ENCODE measurements at regions not wholly inside any gene's neighbourhood (a gene's known extent, or its start where the extent isn't known, plus 50 kb on each side); places are given as distances from the start of the nearest gene placed in this dataset.

DNA sequence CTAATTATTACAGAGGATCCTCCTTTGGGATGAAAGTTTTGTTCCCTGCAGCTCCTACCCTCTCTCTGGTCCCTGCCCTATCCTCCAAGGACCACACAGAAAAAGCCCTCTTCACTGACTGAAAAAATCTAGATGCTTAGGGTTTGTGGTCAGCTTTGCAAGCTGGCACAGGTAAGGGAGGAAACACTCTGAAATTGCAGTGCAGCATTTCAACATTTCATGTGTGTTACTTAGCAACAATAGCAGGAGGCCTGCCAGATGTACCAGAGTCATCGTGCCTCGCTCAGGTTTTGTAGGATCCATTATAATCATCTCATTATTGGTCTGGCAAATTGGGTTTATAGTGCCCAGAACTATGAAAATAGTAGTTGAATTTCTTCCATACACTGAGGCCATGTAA, 109.5 kb downstream of the PALM2AKAP2 start:
- no peak overlapping the region for H3K4me2 ChIP-seq (ENCODE audit: low read depth, low read length)
- no peaks in the 10 kb centered on the region for H3K79me2 ChIP-seq (ENCODE audit: insufficient read depth, low read length)
- ChIA-PET POLR2A (no interaction called here), CTCF (ENCODE audit: low intra/inter-chr PET ratio, low total read pairs) (no interaction called here)
- intact Hi-C loops (cut with micrococcal nuclease; ENCODE audit: unreplicated experiment), result loop anchor here (5.0 kb wide), 1 partner anchor 312 kb away; no protein-coding TSS in a partner anchor
- BruUV-seq (replicated peaks), result no TSS peak
- no peaks in the 10 kb centered on the region for H3K9me3 ChIP-seq (ENCODE audit: low read length)
- H3K4me3 ChIP-seq (replicated peaks in 1 of 3; ENCODE audit: insufficient read depth in 1 of 3, low read depth in 2 of 3, low read length in 3 of 3), result no peak overlapping the region
- no peak overlapping the region for H3K27ac ChIP-seq (ENCODE audit: extremely low read length, insufficient read depth, low read length)
- H3K4me1 ChIP-seq (ENCODE audit: insufficient read depth, low read length), result no peaks in the 10 kb centered on the region
- H2AFZ ChIP-seq (ENCODE audit: low read length), result no peak overlapping the region
- H3K27me3 ChIP-seq (ENCODE audit: control insufficient read depth in 1 of 2, insufficient read depth in 2 of 2, low read length in 2 of 2), result peaks cover 0 to 1% of the 10 kb centered on the region in 2 experiments; a peak in 1 of 5 replicates
- no peaks in the 10 kb centered on the region for H4K20me1 ChIP-seq (ENCODE audit: insufficient read depth, low read length)
- 53% methylated on average over 2 of the region's 2 CpGs for WGBS (ENCODE audit: low lambda C conversion rate)
- DNase-seq (ENCODE audit: low spot score), result no peak
- H3K9ac ChIP-seq (ENCODE audit: insufficient read depth, low read depth, low read length), result no peak overlapping the region
- ATAC-seq, result no peak
- FAIRE-seq, result no peak
- no peaks in the 10 kb centered on the region for H3K36me3 ChIP-seq (replicated peaks in 1 of 2; ENCODE audit: control insufficient read depth in 1 of 2, insufficient read depth in 2 of 2, low read length in 2 of 2)
- in situ Hi-C loops (cut with HindIII; ENCODE audit: extremely low pct_ligation_motif_present, low pct_unique_long_range_greater_than_20kb), result no loop called here
- TF ChIP-seq TP53 (CRISPR knock-in tag; conservative IDR thresholded peaks at IDR 0.05) (no peak), ZNF878 (CRISPR knock-in tag; IDR thresholded peaks at IDR 0.05) (no peak), JDP2 (CRISPR knock-in tag; IDR thresholded peaks at IDR 0.05; ENCODE audit: borderline replicate concordance) (no peak), ZNF747 (CRISPR knock-in tag; IDR thresholded peaks at IDR 0.05; ENCODE audit: borderline replicate concordance) (no peak), NFE2L2 (IDR thresholded peaks at IDR 0.05; ENCODE audit: low read length) (no peak), THAP11 (CRISPR knock-in tag; IDR thresholded peaks at IDR 0.05) (no peak), ZNF407 (CRISPR knock-in tag; IDR thresholded peaks at IDR 0.05; ENCODE audit: not compliant biosample characterization) (no peak), NR3C1 (CRISPR knock-in tag; IDR thresholded peaks at IDR 0.05) (no peak), ZNF430 (CRISPR knock-in tag; IDR thresholded peaks at IDR 0.05) (no peak), PCBP1 (IDR thresholded peaks at IDR 0.05; ENCODE audit: borderline replicate concordance, low read depth, low read length) (no peak)
- TF ChIP-seq, protein P1, sequence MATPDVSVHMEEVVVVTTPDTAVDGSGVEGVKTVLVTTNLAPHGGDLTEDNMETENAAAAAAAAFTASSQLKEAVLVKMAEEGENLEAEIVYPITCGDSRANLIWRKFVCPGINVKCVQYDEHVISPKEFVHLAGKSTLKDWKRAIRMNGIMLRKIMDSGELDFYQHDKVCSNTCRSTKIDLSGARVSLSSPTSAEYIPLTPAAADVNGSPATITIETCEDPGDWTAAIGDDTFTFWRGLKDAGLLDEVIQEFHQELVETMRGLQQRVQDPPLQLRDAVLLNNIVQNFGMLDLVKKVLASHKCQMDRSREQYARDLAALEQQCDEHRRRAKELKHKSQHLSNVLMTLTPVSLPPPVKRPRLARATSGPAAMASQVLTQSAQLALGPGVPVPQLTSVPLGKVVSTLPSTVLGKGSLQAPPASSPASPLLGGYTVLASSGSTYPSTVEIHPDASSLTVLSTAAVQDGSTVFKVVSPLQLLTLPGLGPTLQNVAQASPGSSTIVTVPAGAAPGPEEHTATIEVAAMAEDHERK (CRISPR knock-in tag; IDR thresholded peaks at IDR 0.05; ENCODE audit: low read depth), result no peak
- TF ChIP-seq, protein P2, sequence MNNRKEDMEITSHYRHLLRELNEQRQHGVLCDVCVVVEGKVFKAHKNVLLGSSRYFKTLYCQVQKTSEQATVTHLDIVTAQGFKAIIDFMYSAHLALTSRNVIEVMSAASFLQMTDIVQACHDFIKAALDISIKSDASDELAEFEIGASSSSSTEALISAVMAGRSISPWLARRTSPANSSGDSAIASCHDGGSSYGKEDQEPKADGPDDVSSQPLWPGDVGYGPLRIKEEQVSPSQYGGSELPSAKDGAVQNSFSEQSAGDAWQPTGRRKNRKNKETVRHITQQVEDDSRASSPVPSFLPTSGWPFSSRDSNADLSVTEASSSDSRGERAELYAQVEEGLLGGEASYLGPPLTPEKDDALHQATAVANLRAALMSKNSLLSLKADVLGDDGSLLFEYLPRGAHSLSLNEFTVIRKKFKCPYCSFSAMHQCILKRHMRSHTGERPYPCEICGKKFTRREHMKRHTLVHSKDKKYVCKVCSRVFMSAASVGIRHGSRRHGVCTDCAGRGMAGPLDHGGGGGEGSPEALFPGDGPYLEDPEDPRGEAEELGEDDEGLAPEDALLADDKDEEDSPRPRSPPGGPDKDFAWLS (CRISPR knock-in tag; IDR thresholded peaks at IDR 0.05; ENCODE audit: borderline replicate concordance), result no peak
- TF ChIP-seq, protein P3, sequence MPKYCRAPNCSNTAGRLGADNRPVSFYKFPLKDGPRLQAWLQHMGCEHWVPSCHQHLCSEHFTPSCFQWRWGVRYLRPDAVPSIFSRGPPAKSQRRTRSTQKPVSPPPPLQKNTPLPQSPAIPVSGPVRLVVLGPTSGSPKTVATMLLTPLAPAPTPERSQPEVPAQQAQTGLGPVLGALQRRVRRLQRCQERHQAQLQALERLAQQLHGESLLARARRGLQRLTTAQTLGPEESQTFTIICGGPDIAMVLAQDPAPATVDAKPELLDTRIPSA (CRISPR knock-in tag; IDR thresholded peaks at IDR 0.05; ENCODE audit: borderline replicate concordance), result no peak
